ENCODE measurements at regions not wholly inside any gene's neighbourhood (a gene's known extent, or its start where the extent isn't known, plus 50 kb on each side); places are given as distances from the start of the nearest gene placed in this dataset.

DNA sequence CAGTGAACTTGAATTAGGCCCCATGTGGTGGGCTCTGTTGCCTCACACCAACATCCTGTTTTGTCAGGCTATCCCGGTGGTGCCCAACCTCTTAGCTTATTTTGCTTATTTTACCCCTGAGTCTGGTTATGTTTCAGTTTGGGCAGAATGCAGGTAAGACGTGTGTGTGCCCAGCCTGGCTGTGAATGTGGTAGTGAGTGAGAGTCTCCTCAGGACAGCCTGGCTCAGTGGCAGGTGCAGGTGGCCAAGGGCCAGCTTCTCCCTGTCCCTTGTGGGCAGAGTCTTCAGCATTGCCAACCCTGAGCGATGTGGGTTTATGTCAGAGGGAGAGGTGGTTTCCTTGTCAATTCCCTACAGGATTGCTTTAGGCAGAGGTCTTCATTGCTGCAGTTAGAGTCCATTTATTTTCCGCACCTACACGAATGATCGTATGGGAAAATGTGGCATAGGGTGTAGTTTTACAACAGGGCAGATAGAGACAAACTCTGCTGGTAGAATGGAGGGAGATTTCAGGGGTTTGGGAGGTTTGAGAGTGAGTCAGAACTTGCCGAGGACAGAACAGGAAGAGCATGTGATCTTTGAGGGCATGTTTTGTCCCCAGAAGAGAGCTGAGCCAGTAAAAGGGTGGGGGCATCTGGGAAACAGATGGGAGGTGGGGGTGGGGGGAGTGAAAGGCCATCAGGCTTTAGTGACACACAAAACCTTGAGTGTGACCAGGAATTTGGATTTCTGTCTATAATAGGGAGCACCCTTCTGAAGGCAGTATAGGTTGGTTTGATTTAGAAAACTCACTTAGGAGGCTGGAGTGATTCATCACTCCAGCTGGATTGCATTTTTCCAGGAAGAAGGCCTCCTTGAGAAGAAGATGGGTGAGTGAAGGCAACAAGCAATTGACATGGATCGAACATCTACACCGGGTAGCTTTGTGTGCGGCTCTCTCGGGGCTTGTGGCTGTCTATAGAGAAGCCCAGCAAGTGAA is 156.2 kb upstream of the CELF4 start:
- Histone ChIP-seq H3K36me3 (ENCODE audit: control insufficient read depth, insufficient read depth, low read length) (no peaks in the 10 kb centered on the region), H3K27me3 (replicated peaks; ENCODE audit: control insufficient read depth, insufficient read depth, low read length) (no peaks in the 10 kb centered on the region), H3K4me3 (replicated peaks; ENCODE audit: low read depth, low read length) (no peak overlapping the region)
- TF ChIP-seq, protein P1, sequence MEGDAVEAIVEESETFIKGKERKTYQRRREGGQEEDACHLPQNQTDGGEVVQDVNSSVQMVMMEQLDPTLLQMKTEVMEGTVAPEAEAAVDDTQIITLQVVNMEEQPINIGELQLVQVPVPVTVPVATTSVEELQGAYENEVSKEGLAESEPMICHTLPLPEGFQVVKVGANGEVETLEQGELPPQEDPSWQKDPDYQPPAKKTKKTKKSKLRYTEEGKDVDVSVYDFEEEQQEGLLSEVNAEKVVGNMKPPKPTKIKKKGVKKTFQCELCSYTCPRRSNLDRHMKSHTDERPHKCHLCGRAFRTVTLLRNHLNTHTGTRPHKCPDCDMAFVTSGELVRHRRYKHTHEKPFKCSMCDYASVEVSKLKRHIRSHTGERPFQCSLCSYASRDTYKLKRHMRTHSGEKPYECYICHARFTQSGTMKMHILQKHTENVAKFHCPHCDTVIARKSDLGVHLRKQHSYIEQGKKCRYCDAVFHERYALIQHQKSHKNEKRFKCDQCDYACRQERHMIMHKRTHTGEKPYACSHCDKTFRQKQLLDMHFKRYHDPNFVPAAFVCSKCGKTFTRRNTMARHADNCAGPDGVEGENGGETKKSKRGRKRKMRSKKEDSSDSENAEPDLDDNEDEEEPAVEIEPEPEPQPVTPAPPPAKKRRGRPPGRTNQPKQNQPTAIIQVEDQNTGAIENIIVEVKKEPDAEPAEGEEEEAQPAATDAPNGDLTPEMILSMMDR (IDR thresholded peaks at IDR 0.05; ENCODE audit: insufficient read depth, low read length, poor library complexity, severe bottlenecking), result no peak
- DNase-seq (ENCODE audit: extremely low read depth, insufficient read length), result no peak

DNA sequence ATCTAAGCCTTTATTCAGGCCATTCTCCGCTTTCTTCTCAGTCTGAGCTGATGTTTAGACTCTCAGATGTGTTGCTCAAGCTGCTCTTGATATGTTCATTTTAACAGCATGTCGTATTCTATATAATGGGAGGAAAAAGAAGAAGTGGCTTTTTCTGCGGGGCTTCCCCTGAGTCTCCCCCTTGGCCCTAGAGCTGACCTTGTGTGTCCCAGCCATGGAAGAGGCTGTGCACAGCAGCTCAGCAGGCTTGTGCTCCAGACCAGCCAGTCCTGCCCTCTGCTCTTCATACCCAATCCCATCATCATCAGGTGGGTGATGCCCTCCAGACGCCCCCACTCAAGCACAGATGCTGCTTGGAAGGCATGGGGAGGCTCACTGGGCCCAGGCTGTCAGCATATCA is 155.1 kb upstream of the CELF4 start:
- TF ChIP-seq, protein P1 (IDR thresholded peaks at IDR 0.05; ENCODE audit: insufficient read depth, low read length, poor library complexity, severe bottlenecking), result no peak
- DNase-seq (ENCODE audit: extremely low read depth, insufficient read length), result no peak
- Histone ChIP-seq H3K36me3 (ENCODE audit: control insufficient read depth, insufficient read depth, low read length) (no peaks in the 10 kb centered on the region), H3K4me3 (replicated peaks; ENCODE audit: low read depth, low read length) (no peak overlapping the region), H3K27me3 (replicated peaks; ENCODE audit: control insufficient read depth, insufficient read depth, low read length) (no peaks in the 10 kb centered on the region)

DNA sequence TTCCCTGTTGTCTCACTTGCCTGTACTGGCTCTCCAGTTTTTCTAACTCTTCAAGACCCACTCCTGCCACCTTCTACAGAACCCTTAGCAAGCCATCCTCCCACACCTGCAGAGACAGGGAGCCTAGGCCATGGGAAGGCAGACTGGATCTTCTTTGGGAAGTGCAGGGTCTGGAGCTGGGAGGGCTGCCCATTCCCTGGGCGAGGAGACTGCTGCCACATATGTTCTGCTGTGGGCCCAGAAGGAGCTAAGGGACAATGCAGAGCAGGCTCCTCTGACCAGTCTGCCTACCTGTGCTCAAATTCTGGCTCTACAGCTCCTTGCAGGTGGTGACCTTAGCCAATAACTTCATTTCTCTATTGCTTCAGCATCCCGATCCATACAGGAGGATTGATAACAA is 152.1 kb upstream of the CELF4 start:
- TF ChIP-seq, protein P1 (IDR thresholded peaks at IDR 0.05; ENCODE audit: insufficient read depth, low read length, poor library complexity, severe bottlenecking), result no peak
- DNase-seq (ENCODE audit: extremely low read depth, insufficient read length), result no peak
- Histone ChIP-seq H3K4me3 (replicated peaks; ENCODE audit: low read depth, low read length) (no peak overlapping the region), H3K36me3 (ENCODE audit: control insufficient read depth, insufficient read depth, low read length) (no peaks in the 10 kb centered on the region), H3K27me3 (replicated peaks; ENCODE audit: control insufficient read depth, insufficient read depth, low read length) (no peaks in the 10 kb centered on the region)

DNA sequence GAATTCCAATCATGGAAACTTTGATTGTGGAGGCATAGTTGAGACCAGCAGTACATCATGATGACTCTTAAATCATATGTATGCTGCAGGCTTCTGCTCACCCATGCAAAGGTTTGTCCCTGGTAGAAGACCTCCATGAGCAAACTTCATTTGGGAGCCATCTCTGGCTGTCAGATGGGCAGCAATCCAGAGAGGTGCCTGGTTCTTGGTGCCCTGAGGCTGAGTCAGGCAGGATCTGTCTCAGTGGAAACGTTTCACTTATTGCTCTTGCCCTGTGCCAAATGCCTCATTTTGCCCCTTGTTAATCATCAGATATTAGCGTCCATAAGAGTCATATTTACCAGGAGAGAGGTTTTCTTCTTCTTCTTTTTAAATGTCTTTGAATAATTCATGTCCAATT is 151.5 kb upstream of the CELF4 start:
- no peaks in the 10 kb centered on the region for H3K27me3 ChIP-seq (replicated peaks; ENCODE audit: control insufficient read depth, insufficient read depth, low read length)
- no peak overlapping the region for H3K4me3 ChIP-seq (replicated peaks; ENCODE audit: low read depth, low read length)
- no peaks in the 10 kb centered on the region for H3K36me3 ChIP-seq (ENCODE audit: control insufficient read depth, insufficient read depth, low read length)

DNA sequence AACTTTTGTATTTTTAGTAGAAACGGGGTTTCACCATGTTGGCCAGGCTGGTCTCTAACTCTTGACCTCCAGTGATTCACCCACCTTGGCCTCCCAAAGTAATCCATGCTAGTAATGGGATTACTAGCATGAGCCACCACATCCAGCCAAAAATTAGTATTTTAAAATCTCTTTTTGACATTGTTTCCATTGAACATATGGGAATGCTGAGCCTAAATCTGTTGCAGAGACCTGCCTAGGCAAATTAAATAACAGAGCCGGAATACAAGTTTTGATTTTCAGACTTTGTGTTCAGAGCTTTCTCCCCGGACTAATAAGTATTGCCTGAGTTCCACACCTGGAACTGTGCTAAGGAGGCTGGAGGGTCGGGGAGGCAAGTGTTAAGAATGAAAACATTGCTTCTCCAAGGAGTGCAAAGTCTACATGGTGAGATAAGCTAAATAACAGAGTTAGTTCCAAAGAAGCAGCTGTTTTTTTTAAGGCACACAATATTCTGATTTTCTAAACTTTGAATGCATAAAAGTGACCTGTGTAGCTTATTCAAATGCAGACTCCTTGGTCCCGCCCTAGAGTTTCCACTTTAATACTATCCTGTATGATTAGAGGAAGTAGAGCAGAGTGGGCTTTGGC is 150.6 kb upstream of the CELF4 start:
- Histone ChIP-seq H3K36me3 (ENCODE audit: control insufficient read depth, insufficient read depth, low read length) (no peaks in the 10 kb centered on the region), H3K27me3 (replicated peaks; ENCODE audit: control insufficient read depth, insufficient read depth, low read length) (no peaks in the 10 kb centered on the region), H3K4me3 (replicated peaks; ENCODE audit: low read depth, low read length) (no peak overlapping the region)
- TF ChIP-seq, protein P1 (IDR thresholded peaks at IDR 0.05; ENCODE audit: insufficient read depth, low read length, poor library complexity, severe bottlenecking), result no peak
- no peak for DNase-seq (ENCODE audit: extremely low read depth, insufficient read length)

More for the DNA sequence above, 151.5 kb upstream of the CELF4 start:
- TF ChIP-seq, protein P1 (IDR thresholded peaks at IDR 0.05; ENCODE audit: insufficient read depth, low read length, poor library complexity, severe bottlenecking), result no peak
- no peak for DNase-seq (ENCODE audit: extremely low read depth, insufficient read length)

All from GM06990 (cell line).